Epithelial cell of proximal tubule (primary cell): ENCODE measurements at regions not wholly inside any gene's neighbourhood (a gene's known extent, or its start where the extent isn't known, plus 50 kb on each side); places are given as distances from the start of the nearest gene placed in this dataset.

Experiments used
- DNase-seq: peaks from one replicate; pipeline ENCODE4 v3.0.0-alpha.2; 2011; ENCODE audit warnings: low read depth
- H3K4me3 ChIP-seq: 2 replicates; pipeline ENCODE4 v1.5.1; 2011; ENCODE audit warnings: low read depth, mild to moderate bottlenecking, low read length
- CTCF ChIP-seq: conservative IDR thresholded peaks from 2 replicates; pipeline ENCODE4 v1.5.1; 2012; ENCODE audit warnings: low read depth, mild to moderate bottlenecking, low read length

DNA sequence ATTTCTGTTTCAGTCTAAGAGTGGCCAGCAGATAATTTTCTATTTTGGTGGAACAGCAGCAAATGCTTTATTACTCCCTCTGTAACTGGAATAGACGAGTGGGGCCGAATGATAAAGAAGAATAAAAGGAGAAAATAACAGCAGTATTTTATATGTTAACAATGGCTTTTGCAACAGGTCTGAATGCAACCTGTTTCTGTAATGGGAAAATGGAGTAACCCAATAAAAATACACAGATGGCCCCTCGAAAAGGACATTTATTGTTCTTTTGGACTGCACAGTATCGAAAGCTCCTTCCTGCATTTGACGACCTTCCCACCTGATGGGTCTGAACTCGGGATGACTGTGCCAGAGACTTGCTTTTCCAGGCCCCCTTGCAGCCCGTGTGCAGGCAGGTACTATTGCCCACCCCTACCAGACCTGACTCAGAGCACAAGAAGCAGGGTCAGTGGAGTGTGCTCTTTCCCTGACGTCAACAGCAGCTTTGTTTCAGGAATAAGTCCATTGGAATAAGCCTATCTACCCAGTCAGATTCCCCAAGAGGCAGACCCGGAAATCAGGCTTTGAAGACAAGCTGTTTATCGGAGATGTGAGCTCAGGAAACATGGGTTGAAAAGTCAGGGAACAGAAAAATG is 306.5 kb upstream of the NEBL start:
- no peak for TF ChIP-seq CTCF
- H3K4me3 ChIP-seq: no peak overlapping the region
- DNase-seq: no peak

GRCh38 chr10:21202776-21203462 is 305.8 kb upstream of the NEBL start:
- no peak for DNase-seq
- TF ChIP-seq CTCF: no peak
- no peak overlapping the region for H3K4me3 ChIP-seq

DNA sequence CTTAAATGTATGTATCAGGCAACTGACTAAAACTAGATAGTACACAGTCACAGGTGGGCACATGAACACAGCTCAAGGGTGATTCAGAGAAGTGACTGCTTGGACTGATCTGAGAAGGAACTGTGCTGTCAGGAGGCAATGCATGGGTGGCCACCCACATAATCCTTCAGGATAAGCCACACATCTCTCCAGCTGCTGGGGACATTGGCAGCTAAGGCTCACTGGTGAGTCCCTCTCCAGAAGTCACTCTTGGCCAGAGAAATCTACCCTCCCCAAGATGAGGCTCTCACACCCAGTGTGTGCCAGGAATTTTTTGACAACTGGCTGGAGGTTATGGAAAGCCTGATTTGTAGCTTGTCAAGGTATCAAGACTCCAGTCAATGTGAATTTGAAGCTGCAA is 302.4 kb upstream of the NEBL start:
- no peak overlapping the region for H3K4me3 ChIP-seq
- DNase-seq: no peak
- TF ChIP-seq CTCF: no peak

DNA sequence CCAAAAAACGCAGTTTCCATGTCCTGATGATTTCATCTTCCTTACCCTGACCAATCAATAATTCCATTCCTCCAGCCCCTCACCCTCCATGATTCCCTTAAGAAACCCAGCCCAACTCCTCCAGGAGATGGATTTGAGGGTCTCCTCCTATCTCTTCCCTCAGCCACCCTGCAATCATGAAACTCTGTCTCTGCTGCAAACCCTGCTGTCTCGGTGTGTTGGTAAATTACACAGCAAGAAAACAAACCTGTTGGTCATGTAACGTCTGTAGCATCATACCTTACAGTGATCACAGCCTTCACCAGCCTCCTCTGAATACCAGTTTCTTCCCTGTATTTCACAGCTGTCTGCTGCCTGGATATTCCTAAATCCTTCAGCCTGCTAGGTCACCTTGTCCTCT is 300.7 kb upstream of the NEBL start:
- H3K4me3 ChIP-seq: no peak overlapping the region
- no peak for DNase-seq
- TF ChIP-seq CTCF: no peak

GRCh38 chr10:21196822-21197395 is 299.8 kb upstream of the NEBL start:
- no peak overlapping the region for H3K4me3 ChIP-seq
- TF ChIP-seq CTCF: no peak
- DNase-seq: no peak

DNA sequence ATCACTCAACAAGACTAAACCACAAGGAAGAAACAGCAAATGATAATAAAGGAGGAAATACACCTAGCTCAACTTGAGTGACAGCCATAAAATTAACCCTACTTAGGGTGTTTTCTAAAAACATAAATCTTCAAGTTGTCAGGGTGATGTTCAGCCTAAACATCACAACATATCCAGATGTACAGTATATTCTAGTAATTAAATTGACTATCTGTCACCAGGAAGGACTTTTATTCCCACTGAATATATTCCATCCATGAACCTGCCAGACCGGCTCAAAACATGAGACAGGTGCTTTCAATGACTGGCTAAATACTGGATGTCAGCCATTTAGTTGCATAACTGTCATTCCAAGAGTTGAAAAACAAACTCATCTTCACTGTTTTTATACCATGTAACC is 298.1 kb upstream of the NEBL start:
- H3K4me3 ChIP-seq: no peak overlapping the region
- TF ChIP-seq CTCF: no peak

DNA sequence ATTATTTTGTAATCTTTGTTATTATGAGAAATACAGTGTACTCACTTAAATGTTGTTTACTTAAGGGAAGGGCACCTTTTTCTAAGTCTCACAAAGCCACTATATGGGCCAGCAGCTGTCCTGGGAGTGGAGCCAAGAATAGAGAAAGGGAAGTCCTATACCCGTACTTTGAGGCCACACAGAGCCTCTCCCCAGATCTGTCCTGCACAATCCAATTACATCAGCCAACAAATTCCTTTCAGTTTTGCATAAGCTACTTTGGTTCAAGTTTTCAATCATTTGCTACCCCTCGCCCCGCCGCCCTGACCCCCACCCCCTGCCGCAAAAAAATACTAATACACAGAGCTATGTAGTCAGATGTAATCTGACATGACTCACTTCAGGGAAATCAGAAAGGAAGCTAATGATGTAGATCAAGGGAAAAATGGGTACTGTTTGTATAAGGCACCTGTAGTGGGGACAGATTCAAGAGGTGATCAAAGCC is 297.4 kb upstream of the NEBL start:
- TF ChIP-seq CTCF: no peak
- H3K4me3 ChIP-seq: no peak overlapping the region
- peak; percentile 78 for DNase-seq

More for the DNA sequence above, 298.1 kb upstream of the NEBL start:
- peak; percentile 39 for DNase-seq
